Left kidney (tissue), 1 donor: ENCODE measurements at regions not wholly inside any gene's neighbourhood (a gene's known extent, or its start where the extent isn't known, plus 50 kb on each side); places are given as distances from the start of the nearest gene placed in this dataset.

ENCODE experiments used
- DNase-seq: peaks from one replicate; pipeline ENCODE4 v3.0.0-alpha.2; 2013

GRCh38 chr4:62881210-62881609, 1528.0 kb downstream of the TECRL start:
- DNase-seq: no peak

DNA sequence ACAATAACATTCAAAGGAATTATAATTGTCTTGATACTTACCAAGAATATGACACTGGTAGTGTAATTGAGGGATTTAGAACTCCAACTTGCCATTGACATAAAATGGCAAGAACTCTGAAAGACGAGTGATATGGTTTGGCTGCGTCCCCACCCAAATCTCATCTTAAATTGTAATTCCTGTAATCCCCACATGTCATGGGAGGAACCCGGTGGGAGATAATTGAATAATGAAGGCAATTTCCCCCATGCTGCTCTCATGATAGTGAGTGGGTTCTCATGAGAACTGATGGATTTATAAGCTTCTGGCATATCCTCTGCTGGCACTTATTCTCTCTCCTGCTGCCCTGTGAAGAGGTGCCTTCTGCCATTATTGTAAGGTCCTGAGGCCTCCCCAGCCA, 1536.4 kb downstream of the TECRL start:
- no peak for DNase-seq

GRCh38 chr4:62871078-62871477, 1538.2 kb downstream of the TECRL start:
- no peak for DNase-seq

- no peak for DNase-seq
These were observed 1538.8 kb downstream of the TECRL start for GRCh38 chr4:62870451-62870850.

- DNase-seq: no peak
These were observed 1544.0 kb downstream of the TECRL start for GRCh38 chr4:62865261-62865660.

DNA sequence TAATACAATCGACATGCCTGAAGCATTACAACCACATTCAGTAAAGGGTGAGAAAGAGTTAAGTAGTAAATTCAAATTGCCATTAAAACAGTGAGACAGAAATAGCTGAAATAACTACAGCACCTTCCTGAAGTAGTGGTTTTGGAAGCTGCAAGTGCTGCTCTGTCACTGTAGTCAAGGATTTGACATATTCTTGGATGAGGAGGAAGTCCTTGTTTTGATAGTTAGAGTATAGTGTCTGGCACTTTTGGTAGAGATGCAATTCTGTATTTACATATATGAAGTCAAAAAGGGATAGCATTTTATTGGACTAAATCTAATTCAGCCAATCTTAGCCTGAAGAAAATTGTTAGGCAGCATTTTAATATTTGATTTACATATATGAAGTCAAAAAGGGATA, 1559.6 kb downstream of the TECRL start:
- no peak for DNase-seq

- DNase-seq: no peak
These were observed 1573.6 kb downstream of the TECRL start for GRCh38 chr4:62835631-62836030.

GRCh38 chr4:62822306-62822705, 1586.9 kb downstream of the TECRL start:
- DNase-seq: no peak

- no peak for DNase-seq
These were observed 1592.7 kb downstream of the TECRL start for GRCh38 chr4:62816566-62816965.

GRCh38 chr4:62814510-62815047, 1594.7 kb downstream of the TECRL start:
- no peak for DNase-seq

DNA sequence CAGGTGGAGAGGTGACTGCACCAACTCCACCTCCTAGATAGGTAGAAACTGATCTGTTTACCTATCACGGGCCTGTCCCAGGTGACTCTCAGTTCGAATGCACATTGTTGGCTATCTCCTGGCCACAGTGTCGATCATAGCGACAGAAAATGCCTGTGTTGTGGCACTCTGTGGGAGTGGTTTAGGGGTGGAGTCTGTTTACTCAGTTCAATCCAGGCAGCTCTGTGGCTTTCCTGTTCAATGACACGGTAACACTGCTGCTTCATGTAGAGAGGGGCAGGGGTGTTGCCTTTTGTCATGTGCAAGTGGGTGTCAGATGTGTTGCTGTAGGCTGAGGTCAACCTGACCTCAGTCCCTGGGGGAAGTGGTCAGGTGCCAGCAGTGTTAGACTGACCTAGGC, 1602.4 kb downstream of the TECRL start:
- no peak for DNase-seq

DNA sequence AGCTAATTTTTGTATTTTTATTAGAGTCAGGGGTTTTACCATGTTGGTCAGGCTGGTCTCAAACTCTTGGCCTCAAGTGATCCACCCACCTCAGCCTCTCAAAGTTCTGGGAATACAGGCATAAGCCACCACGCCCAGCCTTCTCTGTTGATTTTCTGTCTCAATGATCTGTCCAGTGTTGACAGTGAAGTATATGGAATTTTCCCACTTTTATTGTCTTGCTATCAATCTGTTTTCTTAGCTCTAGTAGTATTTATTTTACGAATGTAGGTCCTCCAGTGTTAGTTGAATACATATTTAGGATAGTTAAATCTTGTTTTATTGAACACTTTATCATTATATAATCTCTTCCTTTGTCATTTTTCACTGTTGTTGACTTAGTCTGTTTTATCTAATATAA, 1603.9 kb downstream of the ADGRL3 start:
- DNase-seq: no peak

DNA sequence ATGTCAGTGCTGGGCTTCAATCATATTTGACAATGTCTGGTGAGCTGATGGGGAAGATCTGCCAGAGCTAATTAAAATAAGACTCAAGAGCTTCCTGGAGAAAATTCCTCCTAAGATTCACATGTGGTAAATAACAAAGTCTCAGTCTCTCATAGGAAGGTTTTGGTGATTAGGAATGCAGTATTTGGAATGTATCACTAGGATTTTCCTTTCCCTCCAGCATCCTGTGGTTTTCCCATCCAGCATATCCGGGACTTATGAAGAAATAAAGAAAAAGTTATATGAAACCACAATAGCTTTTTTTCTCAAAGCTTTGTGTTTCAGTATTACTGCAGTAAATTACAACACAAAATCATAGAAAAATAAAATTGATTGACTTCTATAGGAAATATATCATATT, 1597.1 kb downstream of the ADGRL3 start:
- DNase-seq: no peak

- DNase-seq: no peak
These were observed 1591.3 kb downstream of the ADGRL3 start for GRCh38 chr4:62791386-62791785.

GRCh38 chr4:62771983-62772557, 1571.9 kb downstream of the ADGRL3 start:
- peak; percentile 10 for DNase-seq

DNA sequence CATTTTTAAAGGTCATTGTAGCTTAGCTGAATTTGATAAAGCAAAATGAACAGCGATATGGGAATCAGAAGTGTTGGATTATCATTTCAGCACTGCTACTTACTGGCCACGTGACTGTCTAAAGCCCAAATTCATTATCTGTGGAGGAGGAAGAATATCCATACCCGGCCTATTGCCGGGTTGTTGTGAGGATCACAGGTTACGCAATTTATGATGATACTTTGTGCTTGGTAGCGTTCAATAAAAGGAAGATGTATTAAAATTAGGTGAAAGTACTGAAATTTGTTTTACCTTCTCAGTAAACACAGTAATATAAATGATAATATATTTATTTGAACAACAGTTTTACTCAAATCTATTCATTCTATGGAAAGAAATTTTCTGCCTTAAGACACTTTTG, 1540.2 kb downstream of the ADGRL3 start:
- DNase-seq: no peak

DNA sequence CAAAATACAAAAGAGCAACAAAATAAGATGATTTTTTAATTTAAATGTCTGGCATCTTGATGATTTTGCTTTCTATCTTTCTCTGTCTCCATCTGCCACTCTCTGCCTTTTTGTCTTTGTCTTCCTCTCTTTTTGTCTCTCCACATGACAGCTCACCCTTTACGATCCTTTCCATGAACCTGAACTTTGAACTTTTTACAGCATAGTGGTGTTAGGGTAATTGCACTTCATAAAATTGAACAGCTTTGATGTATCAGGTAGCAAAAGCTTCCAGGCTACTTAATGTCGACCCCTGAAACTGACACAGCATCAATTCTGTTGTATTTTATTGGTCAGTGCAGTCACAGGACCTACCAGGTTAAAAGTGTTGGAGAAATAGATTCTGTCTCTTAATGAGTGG, 1517.0 kb downstream of the ADGRL3 start:
- no peak for DNase-seq

DNA sequence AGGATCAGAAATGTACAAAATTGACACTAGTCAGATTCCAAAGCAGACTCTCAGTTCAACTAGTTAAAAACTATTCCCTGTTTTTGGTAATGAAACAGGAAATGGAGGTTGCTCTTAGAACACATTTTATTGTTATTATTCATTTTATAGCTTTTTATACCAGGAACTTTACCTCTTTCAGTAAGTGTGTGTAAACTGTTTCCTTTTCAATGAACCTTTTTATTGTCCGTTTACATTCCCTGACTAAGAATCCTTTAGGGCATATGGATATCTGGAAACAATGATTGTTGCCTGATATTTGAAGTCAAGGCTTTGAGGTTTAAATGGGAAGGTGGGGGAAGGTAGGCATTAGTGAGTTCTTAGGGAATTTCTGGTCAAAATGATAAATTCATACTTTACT, 1511.4 kb downstream of the ADGRL3 start:
- no peak for DNase-seq

GRCh38 chr4:62709618-62710252, 1509.6 kb downstream of the ADGRL3 start:
- DNase-seq: peak; percentile 37

DNA sequence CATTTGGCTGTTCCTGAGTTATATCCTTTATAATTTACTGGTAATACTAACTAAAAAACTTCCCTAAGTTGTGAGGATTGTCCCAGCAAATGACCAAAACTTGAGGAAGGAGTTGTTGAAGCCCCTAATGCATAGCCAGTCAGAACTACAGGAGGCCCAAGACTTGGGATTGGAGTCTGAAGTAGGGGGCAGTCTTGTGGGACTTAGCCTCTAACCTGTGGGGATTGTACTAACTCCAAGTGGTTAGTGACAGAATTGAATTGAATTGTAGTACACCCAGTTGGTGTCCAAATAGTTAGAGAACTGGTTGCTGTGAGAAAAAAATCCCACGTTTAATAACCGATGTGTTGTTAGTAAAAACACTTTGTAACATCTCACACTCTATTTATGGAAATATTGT, 1506.3 kb downstream of the ADGRL3 start:
- DNase-seq: no peak

DNA sequence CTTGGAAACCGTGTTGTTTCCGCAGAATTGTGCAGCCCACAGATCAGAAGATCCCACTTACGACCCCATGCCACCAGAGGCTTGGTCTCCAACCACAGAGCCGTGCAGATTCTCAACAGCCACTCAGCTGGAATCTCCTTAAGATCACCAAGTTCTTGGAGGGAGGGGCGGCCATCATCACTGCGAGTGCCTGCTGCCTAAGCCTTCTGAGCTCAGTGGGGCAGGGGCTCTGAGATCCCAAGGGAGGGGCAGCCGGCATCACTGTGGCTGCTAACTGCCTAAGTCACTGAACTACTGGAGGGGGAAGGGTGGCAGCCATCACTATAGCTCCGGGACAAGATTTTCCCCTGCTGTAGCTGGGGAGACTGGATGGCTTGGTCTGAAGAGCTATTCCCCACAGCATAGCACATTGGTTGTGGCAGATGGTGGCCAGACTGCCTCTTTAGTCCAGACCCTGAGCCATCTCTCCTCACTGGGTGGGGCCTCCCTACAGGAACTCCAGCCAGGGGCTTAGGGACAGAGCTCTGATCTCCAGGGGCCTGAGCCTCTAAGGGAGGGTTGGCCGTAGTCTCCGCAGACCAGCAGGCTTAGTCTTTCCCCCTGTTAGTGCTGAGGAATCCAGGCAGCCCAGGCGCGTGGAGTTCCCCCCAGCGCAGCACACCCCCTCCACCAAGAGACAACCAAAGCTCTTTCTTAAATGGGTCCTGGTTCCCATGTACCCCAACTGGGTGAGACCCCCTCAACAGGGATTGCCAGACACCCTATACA, 1483.9 kb downstream of the ADGRL3 start:
- DNase-seq: no peak

DNA sequence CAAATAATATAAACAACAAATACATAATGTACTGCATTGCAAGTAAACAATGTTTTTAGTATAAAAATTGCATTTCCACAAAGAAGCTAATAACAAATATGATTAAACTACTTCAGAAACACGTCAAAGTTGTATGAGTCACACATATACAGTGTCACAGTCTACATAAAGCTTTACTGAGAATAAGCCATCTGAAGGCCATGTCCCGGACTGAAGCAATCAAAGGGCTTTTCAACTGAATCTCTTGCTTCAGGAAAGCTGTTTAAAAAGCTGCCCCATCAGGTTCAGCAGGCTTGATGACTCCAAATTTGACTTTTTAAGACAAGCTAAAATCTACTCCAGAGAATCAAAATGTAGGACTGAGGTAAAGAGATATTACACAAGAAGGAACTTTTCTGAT, 1476.8 kb downstream of the ADGRL3 start:
- no peak for DNase-seq

- DNase-seq: no peak
These were observed 1470.4 kb downstream of the ADGRL3 start for GRCh38 chr4:62670514-62670913.
